T-helper 1 cell treated with Interleukin-12 subunit alpha and Interleukin-12 subunit beta and Interleukin-4 antibody, amounts not matched to agents 30 ng/mL and 1 ng/mL, for 36 hours (primary cell): ENCODE measurements at regions not wholly inside any gene's neighbourhood (a gene's known extent, or its start where the extent isn't known, plus 50 kb on each side); places are given as distances from the start of the nearest gene placed in this dataset.

Experiments
- intact Hi-C: fragments of 100-400 bp; cut with micrococcal nuclease; formaldehyde crosslinking; loops from one replicate; pipeline ENCODE4 v1.15.1; 2024

DNA sequence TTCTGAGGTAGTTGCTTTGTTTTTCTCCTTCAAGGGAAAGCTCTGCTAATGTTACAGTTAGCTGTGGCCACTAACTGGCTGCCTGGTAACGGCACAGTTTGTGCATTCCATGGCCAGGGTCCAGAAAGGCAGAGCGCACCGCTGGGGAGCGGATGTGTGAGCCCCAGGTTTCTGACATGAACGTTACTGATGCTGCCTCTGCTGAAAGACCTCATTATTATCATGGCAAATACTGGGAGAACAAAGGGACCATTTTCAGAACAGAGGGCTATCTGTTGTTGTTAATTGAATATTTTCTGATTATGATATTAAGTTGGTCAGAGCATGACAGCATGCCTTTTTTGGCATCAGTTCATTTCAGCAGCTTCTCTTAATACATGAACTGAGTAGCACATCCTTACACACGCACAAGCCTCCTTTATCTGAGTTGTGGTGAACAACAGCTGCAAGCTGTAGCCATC, 134.1 kb downstream of the NUDT12 start:
- intact Hi-C loops: no loop called here

DNA sequence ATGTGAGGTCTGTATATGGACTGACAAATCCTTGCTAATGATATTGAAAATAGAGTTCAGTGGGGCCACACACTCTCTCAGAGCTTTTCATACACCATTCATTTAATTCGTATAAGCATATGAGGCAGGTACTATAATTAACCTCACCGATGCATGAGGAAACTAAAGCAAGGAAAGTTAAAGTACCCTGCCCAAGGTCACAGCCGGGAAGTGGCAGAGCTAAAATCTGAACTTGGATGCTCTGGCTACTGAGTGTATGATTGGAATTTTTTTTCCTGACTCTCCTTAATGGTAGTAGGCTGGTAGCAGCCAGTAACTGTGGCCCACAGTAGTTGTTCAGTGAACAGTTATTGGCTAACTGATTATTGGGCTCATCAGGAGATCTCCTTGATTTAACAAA, 135.3 kb downstream of the NUDT12 start:
- intact Hi-C loops: no loop called here

DNA sequence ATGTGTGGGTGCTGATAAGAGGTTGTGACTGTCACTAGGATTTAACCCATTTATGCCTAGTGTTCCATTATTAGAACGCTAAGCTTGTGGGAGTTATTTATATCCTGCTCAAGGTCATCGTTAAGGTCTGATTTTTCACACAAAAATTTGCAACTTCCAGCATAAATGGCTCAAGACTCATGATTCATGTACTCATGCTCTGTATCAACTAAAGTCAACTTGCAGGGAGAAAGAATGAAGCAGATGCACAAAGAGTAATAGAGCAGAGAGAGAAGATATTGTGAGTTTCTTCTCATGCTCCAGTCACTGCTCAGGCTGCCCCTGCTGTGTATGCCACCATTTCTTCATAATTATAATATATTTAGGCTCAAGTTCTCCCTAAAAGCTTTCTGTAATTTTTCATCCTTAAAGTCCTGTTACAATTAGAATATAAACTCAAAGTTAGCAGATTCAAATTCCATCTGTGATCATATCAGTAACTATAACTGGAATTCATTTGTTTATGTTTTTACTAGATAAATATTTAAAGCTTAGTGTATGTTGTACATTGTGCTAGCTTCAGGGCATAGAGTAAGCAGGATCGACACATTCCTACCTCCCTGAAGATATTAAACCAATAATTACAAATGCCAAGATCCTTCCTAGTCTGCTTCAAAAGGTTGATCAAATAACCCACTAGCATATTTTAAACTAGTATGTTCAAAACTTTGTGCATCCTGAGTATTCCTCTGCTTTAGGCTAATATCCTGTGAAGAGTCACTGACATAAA, 136.7 kb downstream of the NUDT12 start:
- intact Hi-C loops: no loop called here

DNA sequence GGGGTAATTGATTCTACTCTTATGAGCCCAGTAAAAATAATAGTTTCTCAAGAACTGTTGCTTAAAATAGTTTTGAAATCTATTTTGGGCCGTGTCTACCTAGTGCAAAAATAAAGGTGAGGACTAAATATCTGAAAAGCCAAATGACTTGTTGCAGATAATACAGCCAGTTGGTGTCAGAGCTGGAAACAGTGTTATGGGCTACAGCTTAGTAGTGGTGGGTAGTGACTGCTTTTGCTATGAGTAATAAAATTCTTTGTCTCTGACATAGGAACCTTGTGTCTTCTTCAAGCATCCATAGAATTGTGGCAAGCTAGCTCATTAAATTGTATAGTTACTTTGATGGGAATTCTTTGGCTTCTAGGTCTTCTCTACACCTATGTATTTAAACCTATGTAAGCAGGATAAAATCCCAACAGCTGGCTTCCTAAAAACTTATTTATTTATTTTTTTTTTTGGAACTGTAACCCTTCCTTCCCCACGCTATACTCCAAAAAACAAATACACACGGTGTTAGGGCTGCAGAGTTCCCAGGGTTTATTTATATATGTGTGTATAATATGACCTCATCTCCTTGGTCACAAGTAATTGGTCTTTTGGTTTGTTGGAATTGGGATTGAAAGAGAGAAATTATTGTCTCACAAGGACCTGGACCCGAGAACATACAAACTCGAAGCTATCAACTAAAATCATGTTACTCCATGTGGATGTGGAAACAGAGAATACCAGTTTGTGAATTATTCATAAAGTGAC, 138.0 kb downstream of the NUDT12 start:
- intact Hi-C loops: no loop called here

DNA sequence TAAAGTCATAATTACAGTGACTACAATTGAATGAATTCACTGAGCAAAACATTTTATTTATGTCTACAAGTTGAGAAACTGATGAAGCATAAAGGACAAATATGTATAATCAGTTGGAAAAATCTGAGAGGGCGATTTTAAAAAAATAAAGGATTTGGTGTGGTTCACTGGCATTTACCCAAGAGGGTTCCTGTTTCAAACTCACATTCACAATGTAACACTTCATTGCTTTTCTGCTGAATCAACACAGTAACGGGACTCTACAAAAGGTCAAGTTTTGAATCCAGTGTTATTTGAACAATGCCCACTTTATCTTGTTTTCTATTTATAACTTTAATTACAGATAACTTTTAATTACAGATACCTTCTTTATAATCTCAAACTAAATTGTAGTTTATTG, 138.6 kb downstream of the NUDT12 start:
- intact Hi-C loops: no loop called here

DNA sequence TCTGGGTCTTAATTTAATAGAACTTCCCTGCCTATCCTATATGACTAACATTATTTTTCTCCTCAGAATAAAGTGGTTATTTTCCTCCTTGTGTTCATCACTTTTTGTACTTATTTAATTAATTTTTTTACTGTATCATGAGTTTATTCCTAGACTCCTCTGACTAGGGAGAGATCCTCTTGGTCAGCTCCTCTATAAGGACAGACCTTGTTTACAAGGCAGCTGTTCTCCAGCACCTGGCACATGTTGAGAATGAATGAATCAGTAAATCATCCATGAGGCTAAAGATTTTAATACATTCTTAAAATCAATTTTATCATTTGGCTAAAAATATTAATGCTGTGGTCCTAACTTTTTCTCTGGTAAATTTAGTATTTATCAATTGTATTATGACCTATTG, 139.8 kb downstream of the NUDT12 start:
- intact Hi-C loops: no loop called here

DNA sequence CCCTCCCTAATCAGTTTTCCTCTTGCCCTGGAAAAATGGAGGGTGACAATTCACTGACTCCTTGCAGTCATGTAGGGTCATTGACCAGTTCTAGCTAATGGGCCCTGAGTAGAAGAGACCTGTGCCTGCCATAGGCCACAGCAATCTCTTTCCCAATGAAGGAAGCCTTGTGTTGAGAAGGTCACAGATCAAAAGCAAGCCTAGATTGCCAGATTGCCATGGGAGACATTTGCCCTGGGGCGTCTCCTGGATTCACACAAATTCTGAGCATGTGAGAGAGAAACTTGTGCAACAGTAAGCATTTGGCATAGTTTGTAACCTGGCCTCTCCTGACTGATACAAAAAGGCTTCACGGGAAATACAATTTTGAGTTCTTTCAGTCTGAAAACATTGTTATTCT, 148.0 kb downstream of the NUDT12 start:
- intact Hi-C loops: no loop called here

DNA sequence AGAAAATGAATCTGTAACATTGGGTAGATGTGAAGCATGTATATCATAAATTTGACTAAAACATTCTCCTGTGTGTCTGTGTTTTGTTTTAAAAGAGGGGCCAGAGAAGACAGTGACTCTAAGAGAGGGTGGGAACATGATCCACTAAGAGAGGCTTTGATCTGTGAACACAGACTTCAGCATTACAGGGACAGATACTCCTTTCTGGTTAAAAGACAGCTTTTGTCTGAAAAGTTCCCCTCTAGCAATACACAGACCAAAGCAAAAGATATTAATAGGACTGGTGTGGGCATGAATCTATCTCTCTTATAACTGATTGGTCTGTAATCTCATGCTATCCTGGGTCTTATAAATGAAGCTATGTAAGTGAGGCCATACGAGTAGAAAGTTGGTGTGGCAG, 150.9 kb downstream of the NUDT12 start:
- intact Hi-C loops: no loop called here

DNA sequence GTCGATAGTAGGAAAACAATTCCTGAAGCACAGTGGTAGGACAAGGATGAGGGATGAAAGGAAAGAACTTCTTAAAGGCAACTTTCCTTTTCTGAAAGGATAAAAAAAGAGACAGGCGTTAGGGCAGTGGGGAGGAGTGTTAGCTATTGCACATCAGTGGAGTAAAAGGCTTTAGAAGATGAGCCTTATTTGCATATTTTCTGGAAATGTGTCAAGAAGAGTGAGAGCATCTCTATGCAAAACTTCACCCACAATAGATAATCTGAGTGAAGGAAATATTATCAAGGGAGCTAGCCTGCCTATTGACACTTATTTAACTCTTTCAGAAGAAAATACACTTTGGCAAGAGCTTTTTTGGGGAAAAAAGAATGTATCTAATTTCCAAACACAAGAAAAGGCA, 151.6 kb downstream of the MACIR start:
- intact Hi-C loops: no loop called here

DNA sequence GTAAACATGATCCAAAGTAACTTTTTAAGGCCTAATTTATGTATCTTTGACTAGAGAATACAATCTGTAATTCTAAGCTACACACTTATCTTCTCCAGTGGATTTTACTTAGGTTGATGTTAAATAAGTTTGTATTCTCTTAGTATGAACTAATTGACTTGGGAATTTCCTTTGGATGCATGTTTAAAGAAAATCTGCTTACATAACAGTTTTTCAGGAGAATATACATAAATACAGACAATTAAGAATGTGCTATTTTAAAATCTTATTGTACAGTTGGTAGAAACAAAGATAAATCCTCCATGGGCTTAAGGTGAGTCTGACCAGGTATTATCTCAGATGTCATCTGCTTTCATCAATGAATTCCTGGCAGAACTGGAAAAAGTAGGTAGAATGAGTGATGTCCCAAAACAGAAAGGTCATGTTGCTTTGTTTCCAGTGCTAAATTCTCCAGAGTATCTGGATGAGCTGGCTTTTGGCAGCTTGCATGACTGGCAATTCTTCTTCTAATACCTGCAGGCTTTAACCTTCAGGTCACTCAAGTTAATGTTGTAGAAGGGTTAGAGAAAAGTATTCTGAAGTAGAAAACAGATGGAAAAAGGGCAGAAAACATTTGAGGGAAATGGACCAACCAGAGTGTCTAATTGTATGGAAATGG, 150.6 kb downstream of the MACIR start:
- intact Hi-C loops: no loop called here

DNA sequence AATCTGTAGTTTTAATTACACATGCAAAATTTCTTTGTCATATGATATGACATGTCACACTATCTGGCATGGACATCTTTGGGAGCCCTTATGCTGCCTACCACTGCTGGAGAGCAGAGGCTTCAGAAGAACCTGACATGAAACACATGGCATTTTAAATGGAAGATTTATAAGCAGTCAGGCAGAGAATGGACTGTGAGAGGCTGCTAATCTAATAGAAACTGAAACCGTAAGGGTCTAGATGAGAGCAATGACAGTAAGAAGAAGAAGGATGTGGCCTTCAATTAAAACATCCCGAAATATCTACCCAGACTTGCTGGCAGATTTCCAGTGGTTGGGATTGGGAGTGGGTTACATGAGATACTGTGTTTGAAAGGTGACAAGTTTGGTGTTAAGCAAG, 149.8 kb downstream of the MACIR start:
- intact Hi-C loops: no loop called here

DNA sequence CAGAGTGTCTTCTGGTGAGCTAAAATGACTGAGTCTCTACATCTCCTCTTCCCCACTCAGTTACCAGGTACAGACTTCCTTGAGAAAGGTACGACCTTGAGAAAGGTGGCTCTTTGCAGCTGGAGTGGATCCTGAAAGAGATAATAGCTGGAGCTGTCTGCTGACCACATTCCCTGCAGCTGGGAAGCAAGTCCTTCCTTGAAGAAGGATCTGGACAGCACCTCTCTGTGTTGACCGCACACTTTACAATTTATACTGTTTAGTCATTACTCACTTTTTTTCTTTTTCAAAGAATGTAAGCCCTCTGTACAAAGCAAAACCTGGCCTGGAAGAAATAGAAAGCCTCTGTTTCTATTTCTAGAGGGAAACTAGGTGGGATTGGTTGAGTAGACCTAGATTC, 148.8 kb downstream of the MACIR start:
- intact Hi-C loops: no loop called here

DNA sequence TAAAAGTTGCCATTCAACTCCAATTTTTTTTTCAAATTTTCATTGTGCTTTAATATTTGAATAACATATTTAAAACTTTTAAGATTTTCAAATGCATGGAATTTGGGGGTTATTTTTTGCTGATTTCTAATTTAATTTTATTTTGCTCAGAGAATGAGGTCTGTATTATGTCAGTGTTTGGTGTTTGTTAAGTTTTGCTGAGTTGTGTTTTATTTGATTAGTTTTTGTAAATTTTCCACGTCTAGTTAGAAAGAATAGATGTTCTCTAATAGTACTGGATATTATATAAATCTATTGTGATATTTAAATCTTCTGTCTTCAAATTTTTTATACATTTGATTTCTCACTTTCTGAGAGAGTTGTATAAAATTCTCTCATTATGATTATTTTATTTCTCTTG, 145.9 kb downstream of the MACIR start:
- intact Hi-C loops: no loop called here

DNA sequence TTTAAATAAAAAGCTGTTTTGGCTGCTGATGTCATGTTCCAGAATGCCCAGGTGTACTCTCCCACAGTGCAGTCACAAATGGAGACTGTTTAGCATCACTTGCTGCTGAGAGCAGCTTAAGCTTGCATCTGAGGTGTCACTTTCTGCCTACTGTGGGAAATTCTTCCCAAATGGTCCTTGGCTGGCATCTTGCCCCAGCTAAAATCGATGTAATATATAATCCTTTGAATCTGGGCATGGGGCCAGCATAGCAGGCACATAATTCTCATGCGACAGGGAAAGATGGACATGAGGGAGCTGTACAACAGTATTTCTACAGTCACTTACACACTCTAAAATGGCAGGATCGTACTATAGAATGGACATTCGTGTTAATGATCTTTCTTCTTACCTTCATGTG, 144.3 kb downstream of the MACIR start:
- intact Hi-C loops: no loop called here

DNA sequence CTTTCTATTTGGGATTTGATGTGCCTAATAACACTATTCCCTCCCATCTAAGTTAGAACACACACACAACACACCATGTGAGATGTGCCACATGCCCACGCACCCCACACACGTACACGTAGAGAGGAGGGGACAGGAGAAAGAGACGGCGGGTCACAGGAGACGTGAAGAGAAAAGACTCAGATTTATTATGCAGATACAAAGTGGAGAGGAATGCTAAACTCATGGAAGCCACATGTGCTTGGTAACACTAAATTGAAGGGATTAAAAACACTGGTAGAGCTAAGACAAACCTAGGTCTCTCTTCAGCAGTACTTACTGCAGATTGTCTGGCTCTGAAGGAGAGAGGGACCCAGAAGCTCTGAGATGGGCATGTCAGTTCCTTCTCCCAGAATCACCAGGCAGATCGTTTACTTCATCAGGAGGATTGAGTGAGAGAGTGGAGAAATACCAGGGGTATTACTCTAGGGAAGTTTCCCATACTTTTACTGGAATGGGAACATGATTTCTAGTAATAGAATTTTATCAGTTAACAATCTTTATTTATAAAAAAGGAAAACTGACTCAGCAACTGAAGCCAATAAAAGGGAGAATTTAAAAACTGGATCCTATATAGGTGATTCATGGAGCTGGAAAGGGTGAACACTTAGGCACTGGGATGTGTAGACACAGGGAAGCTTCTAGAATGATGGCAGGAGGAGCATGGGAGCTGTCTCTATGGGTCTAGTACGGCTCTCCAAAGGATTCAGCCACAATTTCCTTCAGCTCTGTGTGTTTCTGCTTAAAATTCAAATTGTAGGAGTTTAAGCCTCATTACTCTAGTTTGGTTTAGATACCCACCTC, 139.4 kb downstream of the MACIR start:
- intact Hi-C loops: loop anchor here (2.0 kb wide), 1 partner anchor 21 kb away; no protein-coding TSS in a partner anchor

DNA sequence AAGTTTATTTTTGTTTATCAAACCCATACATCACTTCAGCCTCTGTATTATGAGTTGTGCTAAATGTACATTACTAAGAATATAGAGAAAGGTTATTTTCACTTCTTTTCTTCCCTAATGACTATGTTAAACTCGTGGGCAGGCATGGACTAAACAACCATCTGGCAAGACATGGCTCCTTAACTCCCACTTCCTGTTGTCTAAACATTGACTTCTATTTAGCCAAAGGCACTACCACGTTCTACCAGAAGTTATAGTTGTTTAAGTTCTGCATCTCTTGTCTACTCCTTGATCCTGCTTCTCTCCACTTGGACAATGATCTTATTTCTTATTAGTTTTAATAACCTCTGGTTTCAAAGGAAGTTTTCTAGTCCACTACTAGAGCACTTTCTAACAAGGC, 136.1 kb downstream of the MACIR start:
- intact Hi-C loops: no loop called here

DNA sequence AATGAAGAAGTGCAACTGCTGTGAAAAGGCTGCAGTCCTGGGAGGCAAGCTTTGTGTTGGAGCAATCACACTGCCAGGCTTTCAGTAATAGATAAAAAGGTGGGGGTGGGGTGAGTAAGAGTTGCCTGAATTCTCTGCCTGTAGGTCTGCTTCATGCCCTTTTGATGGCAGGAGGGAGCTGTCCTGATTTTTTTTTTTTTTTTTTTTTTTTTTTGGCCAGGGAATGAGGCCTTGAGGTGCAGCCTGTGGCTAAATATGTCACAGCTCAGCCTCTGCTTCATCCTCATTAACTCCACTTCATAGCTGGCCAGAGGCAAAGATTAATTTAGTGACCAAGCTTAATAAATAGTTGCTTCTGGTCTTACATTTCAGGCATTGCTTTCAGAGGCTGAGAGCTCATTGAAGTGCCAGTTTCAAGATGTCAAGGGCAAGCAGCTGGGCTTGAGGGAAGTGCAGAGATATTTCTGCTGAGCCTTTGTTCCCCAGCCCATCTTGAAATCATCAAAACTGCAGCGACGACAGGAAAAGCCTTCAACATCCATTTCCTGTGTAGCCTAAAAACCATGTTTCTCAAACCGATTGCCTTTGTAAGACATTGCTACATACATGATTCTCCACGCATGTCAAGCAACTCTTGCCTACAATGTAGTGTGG, 134.7 kb downstream of the MACIR start:
- intact Hi-C loops: no loop called here

DNA sequence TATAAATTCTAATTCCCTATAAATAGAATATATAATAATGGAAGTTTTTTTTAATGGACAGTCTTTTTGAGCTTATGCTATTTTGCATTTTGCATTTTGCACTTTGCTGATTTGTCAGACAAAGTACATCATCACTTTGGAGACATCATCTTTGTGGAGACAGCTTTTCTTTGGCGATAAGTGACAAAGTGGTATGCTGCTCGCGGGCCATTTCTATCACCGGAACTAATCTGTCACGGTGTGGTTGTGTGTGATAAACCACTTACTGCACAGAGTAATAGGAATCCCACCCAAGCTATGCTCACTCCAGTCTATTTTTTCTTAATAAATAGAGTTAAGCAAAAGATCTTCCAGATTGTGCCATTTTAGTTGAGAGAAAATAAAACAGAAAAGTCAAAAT, 133.1 kb downstream of the MACIR start:
- intact Hi-C loops: no loop called here

DNA sequence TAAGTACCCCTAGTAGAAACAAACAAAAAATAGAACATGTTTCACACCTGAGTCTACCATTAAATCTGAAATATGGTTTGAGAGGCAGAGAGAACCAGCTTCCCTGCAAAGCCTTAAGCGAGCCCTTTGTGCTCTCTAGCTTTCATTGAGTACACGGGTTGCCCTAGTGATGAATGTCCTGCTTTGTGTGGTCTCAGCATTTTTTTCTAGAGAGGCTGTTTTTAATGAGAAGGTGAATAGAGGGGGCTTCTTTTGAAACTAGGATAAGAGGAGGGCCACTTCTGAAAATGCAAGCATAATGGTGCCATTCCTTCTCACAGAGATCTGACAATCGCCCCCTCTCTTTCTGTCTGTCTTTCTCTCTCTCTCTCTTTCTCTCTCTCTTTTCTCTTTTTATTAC, 131.3 kb downstream of the MACIR start:
- intact Hi-C loops: no loop called here

DNA sequence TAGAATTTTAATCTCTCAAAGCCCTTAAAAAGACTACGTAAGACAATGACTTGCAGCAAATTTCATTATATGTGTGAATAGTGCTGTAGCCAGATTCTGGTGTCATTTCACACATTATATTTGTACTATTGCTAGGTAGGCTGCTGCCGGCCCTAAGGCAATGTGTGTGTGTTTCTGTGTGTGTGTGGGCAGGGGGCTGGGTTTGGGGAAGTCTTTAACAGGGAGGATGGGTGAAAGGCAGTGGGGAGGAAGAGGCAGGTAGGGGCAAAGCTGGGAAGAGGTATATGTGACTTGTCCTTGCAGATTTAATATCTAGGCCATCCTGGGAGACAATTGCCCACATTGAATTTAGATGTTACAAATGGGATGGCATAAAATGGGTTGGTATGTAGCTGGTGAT, 130.8 kb downstream of the MACIR start:
- intact Hi-C loops: no loop called here

DNA sequence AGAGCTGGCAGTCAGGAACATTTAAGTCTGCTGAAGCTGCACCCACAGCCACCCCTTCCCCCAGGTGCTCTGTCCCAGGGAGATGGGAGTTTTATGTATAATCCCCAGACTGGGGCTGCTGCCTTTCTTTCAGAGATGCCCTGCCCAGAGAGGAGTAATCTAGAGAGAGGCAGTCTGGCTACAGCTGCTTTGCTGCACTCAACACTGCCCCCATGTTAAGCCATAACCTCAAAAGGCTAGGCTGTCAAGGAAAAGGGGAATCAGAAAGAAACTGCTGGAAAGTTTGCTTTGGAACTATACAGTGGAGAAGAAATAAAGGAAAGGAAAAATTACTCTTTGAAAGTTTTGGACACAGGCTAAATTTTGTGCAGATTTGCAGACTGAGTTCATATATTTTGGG, 127.2 kb downstream of the MACIR start:
- intact Hi-C loops: no loop called here
